Hepatocyte (in vitro differentiated cells): ENCODE measurements at regions not wholly inside any gene's neighbourhood (a gene's known extent, or its start where the extent isn't known, plus 50 kb on each side); places are given as distances from the start of the nearest gene placed in this dataset.

Experiments
- DNase-seq: peaks from one replicate; pipeline ENCODE4 v3.0.0-alpha.2; 2016; ENCODE audit warnings: low spot score
- H2AFZ ChIP-seq: fragments of 200-600 bp; sonication (generic); 2 replicates; pipeline ENCODE4 v1.6.0; 2016; ENCODE audit warnings: antibody characterized with exemption, mild to moderate bottlenecking
- H3K27ac ChIP-seq: fragments of 200-600 bp; sonication (generic); 2 replicates; pipeline ENCODE4 v1.5.1; 2016; ENCODE audit warnings: mild to moderate bottlenecking
- H3K27me3 ChIP-seq: fragments of 200-600 bp; sonication (generic); 2 replicates; pipeline ENCODE4 v1.6.1; 2016
- H3K36me3 ChIP-seq: fragments of 200-600 bp; sonication (generic); replicated peaks from 2 replicates; pipeline ENCODE4 v1.5.1; 2016; ENCODE audit warnings: low read depth; ENCODE audit not compliant: insufficient read depth
- H3K4me1 ChIP-seq: fragments of 200-600 bp; sonication (generic); 2 replicates; pipeline ENCODE4 v1.5.1; 2016; ENCODE audit warnings: mild to moderate bottlenecking, moderate library complexity; ENCODE audit not compliant: insufficient read depth
- H3K4me2 ChIP-seq: fragments of 200-600 bp; sonication (generic); 2 replicates; pipeline ENCODE4 v1.6.0; 2016
- H3K4me3 ChIP-seq: fragments of 200-600 bp; sonication (generic); 2 replicates; pipeline ENCODE4 v1.5.1; 2016; ENCODE audit warnings: mild to moderate bottlenecking
- H3K79me2 ChIP-seq: fragments of 200-600 bp; sonication (generic); 2 replicates; pipeline ENCODE4 v1.6.0; 2017; ENCODE audit warnings: mild to moderate bottlenecking
- H3K9me2 ChIP-seq: fragments of 200-600 bp; sonication (generic); replicated peaks from 2 replicates; pipeline ENCODE4 v1.6.0; 2017; ENCODE audit warnings: mild to moderate bottlenecking; ENCODE audit not compliant: insufficient read depth
- H3K9me3 ChIP-seq: fragments of 200-600 bp; sonication (generic); 2 replicates; pipeline ENCODE4 v1.5.1; 2016; ENCODE audit warnings: low read depth, mild to moderate bottlenecking
- H4K20me1 ChIP-seq: fragments of 200-600 bp; sonication (generic); 2 replicates; pipeline ENCODE4 v1.6.0; 2016; ENCODE audit warnings: mild to moderate bottlenecking; ENCODE audit not compliant: insufficient read depth, poor library complexity, severe bottlenecking
- EZH2 ChIP-seq: fragments of 200-600 bp; sonication (generic); IDR thresholded peaks from 2 replicates; pipeline ENCODE4 v1.6.1; 2016; ENCODE audit warnings: antibody characterized with exemption, mild to moderate bottlenecking, borderline replicate concordance
- EZH2phosphoT487 ChIP-seq: fragments of 200-600 bp; sonication (generic); IDR thresholded peaks from one replicate; pipeline ENCODE4 v1.6.1; 2018; ENCODE audit warnings: antibody characterized with exemption, mild to moderate bottlenecking, low read depth, moderate library complexity; ENCODE audit not compliant: unreplicated experiment, severe bottlenecking
- WGBS: methylation state at CpG from one replicate; pipeline ENCODE4 v1.1.6; 2016; ENCODE audit warnings: low lambda C conversion rate; ENCODE audit errors: missing lambda C conversion rate; 5-methylcytosine and 5-hydroxymethylcytosine counted together
- TF ChIP-seq, protein P1 (sequence below): fragments of 200-600 bp; sonication (generic); IDR thresholded peaks from 2 replicates; pipeline ENCODE4 v1.5.1; 2016; ENCODE audit warnings: antibody characterized with exemption, mild to moderate bottlenecking; ENCODE audit not compliant: poor library complexity

- no peaks in the 10 kb centered on the region for H3K9me3 ChIP-seq
- no peak overlapping the region for H3K27ac ChIP-seq
- no peaks in the 10 kb centered on the region for H3K27me3 ChIP-seq
- H3K4me3 ChIP-seq = no peak overlapping the region
- no peak for DNase-seq
- no peaks in the 10 kb centered on the region for H4K20me1 ChIP-seq
- H2AFZ ChIP-seq = no peak overlapping the region
- H3K79me2 ChIP-seq = no peaks in the 10 kb centered on the region
- 66% methylated on average over 8 of the region's 8 CpGs for WGBS
- TF ChIP-seq EZH2phosphoT487 (no peak), EZH2 (no peak)
- TF ChIP-seq, protein P1, sequence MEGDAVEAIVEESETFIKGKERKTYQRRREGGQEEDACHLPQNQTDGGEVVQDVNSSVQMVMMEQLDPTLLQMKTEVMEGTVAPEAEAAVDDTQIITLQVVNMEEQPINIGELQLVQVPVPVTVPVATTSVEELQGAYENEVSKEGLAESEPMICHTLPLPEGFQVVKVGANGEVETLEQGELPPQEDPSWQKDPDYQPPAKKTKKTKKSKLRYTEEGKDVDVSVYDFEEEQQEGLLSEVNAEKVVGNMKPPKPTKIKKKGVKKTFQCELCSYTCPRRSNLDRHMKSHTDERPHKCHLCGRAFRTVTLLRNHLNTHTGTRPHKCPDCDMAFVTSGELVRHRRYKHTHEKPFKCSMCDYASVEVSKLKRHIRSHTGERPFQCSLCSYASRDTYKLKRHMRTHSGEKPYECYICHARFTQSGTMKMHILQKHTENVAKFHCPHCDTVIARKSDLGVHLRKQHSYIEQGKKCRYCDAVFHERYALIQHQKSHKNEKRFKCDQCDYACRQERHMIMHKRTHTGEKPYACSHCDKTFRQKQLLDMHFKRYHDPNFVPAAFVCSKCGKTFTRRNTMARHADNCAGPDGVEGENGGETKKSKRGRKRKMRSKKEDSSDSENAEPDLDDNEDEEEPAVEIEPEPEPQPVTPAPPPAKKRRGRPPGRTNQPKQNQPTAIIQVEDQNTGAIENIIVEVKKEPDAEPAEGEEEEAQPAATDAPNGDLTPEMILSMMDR = no peak
- no peak overlapping the region for H3K4me2 ChIP-seq
- no peaks in the 10 kb centered on the region for H3K4me1 ChIP-seq
- H3K36me3 ChIP-seq = no peaks in the 10 kb centered on the region
- no peaks in the 10 kb centered on the region for H3K9me2 ChIP-seq
Measured at GRCh38 chr16:86018941-86019340, 120.0 kb downstream of the IRF8 start.

DNA sequence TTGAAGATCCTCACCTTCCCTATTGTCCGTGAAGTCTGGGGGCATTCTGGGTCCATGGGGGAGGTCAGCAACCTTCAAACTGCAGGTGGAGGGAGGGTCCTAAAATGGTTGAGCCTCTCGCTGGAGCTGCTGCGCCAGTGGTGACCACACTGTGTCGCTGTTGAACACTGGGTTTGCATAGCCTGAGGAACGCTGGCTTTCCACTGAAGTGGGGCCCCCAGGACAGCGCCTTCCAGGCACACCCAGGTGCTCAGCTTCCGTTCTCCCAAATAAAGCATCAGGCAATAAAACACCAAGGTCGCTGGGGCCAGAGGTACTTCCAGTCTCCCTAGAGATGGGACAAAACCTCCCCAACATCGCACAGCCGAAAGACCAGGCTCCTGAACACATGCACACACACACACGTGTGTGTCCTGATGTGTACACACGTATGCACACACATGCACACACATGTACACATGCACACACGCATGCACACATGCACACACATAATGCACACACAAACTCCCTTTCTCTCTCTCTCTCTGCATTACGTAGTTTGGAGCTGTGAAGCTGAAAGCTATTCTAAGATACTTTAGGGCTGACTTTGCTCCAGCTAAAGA lies 120.6 kb downstream of the IRF8 start:
- H3K27ac ChIP-seq = no peak overlapping the region
- WGBS = 61% methylated on average over 14 of the region's 14 CpGs
- no peaks in the 10 kb centered on the region for H3K4me1 ChIP-seq
- no peak overlapping the region for H3K4me3 ChIP-seq
- H4K20me1 ChIP-seq = no peaks in the 10 kb centered on the region
- no peak overlapping the region for H2AFZ ChIP-seq
- no peaks in the 10 kb centered on the region for H3K36me3 ChIP-seq
- no peaks in the 10 kb centered on the region for H3K9me2 ChIP-seq
- H3K79me2 ChIP-seq = no peaks in the 10 kb centered on the region
- DNase-seq = no peak
- H3K27me3 ChIP-seq = no peaks in the 10 kb centered on the region
- H3K4me2 ChIP-seq = no peak overlapping the region
- no peaks in the 10 kb centered on the region for H3K9me3 ChIP-seq
- TF ChIP-seq, protein P1 = peak; percentile 38
- no peak for TF ChIP-seq EZH2phosphoT487

DNA sequence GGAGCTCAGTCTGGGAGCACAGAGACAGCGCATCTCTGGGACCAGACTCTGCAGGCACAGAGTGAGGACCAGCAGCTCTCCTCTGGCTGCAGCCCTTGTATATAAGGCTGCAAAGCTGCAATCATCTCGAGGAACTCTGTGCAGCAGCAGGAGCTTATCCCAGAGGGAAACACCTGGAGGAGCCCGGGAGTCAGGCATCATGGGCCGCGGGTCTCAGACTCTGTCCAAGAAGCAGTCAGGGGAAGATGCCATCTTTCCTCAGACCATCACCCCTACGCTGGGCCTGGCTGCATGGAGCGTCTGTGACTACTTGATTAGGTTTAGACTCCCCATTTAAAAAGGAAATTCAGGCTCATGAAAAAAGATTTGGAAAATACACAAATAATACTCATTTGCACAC lies 122.0 kb downstream of the IRF8 start:
- no peaks in the 10 kb centered on the region for H3K36me3 ChIP-seq
- TF ChIP-seq, protein P1 = no peak
- TF ChIP-seq EZH2 = no peak
- TF ChIP-seq EZH2phosphoT487 = no peak
- H3K4me2 ChIP-seq = no peak overlapping the region
- H3K9me3 ChIP-seq = no peaks in the 10 kb centered on the region
- no peak overlapping the region for H3K27ac ChIP-seq
- H4K20me1 ChIP-seq = no peaks in the 10 kb centered on the region
- WGBS = 89% methylated on average over 7 of the region's 7 CpGs
- DNase-seq = no peak
- H3K4me1 ChIP-seq = no peaks in the 10 kb centered on the region
- no peak overlapping the region for H2AFZ ChIP-seq
- H3K79me2 ChIP-seq = no peaks in the 10 kb centered on the region
- H3K9me2 ChIP-seq = no peaks in the 10 kb centered on the region
- no peak overlapping the region for H3K4me3 ChIP-seq
- no peaks in the 10 kb centered on the region for H3K27me3 ChIP-seq
